IMR-90 (cell line): ENCODE measurements at regions not wholly inside any gene's neighbourhood (a gene's known extent, or its start where the extent isn't known, plus 50 kb on each side); places are given as distances from the start of the nearest gene placed in this dataset.

Experiments
- ATAC-seq: fragments of 200-7000 bp; cut with Tn5 transposase; 2 replicates; pipeline ENCODE4 v1.9.1; 2020; ENCODE audit warnings: low read depth, mild to moderate bottlenecking, moderate library complexity
- BruUV-seq: library from RNA; stranded (reverse); fragments of 400-500 nt; replicated peaks from 2 replicates; lab custom pipeline; 2021; lab: Mats Ljungman, UMichigan
- CTCF ChIA-PET: fragments of 300-600 bp; formaldehyde crosslinking; extraction: SDS; loops from one replicate; lab custom pipeline; 2021; ENCODE audit warnings: antibody characterized with exemption; lab: Yijun Ruan, JAX
- POLR2A ChIA-PET: fragments of 300-600 bp; sonication (Branson Sonifier 250); formaldehyde crosslinking; loops from one replicate; lab custom pipeline; 2022; ENCODE audit warnings: antibody characterized with exemption; ENCODE audit not compliant: unreplicated experiment; lab: Charles Lee
- DNase-seq: peaks from one replicate; pipeline ENCODE4 v3.0.0; 2013
- H2AFZ ChIP-seq: replicated peaks from 2 replicates; pipeline ENCODE3; 2013; ENCODE audit warnings: low read length, mild to moderate bottlenecking; ENCODE audit not compliant: poor library complexity
- H2AK5ac ChIP-seq: 2 replicates; pipeline ENCODE4 v1.6.1; 2013; ENCODE audit warnings: low read depth, low read length, inconsistent platforms
- H2AK9ac ChIP-seq: replicated peaks from 2 replicates; pipeline ENCODE3; 2013; ENCODE audit warnings: mild to moderate bottlenecking, low read depth, low read length, moderate library complexity; ENCODE audit not compliant: poor library complexity
- H2BK120ac ChIP-seq: 2 replicates; pipeline ENCODE4 v1.6.1; 2013; ENCODE audit warnings: low read depth, low read length, inconsistent platforms
- H2BK15ac ChIP-seq: 3 replicates; pipeline ENCODE4 v1.6.1; 2013; ENCODE audit warnings: low read depth, low read length, inconsistent platforms
- H2BK20ac ChIP-seq: 2 replicates; pipeline ENCODE4 v1.6.1; 2013; ENCODE audit warnings: low read depth, mild to moderate bottlenecking, inconsistent platforms, low read length, moderate library complexity
- H2BK5ac ChIP-seq: 2 replicates; pipeline ENCODE4 v1.6.1; 2013; ENCODE audit warnings: mild to moderate bottlenecking, low read depth, low read length, inconsistent platforms; ENCODE audit not compliant: poor library complexity, severe bottlenecking
- H3K14ac ChIP-seq: replicated peaks from 2 replicates; pipeline ENCODE4 v1.6.1; 2013; ENCODE audit warnings: low read depth, low read length, inconsistent platforms
- H3K18ac ChIP-seq: 2 replicates; pipeline ENCODE4 v1.6.1; 2013; ENCODE audit warnings: low read depth, low read length, control low read depth
- H3K23ac ChIP-seq: 2 replicates; pipeline ENCODE4 v1.6.1; 2013; ENCODE audit warnings: low read depth, low read length, inconsistent platforms
- H3K27ac ChIP-seq: 2 replicates; pipeline ENCODE4 v1.5.1; 2013; ENCODE audit warnings: mild to moderate bottlenecking, control low read depth, low read length; ENCODE audit not compliant: insufficient read depth
- H3K27me3 ChIP-seq: 2 replicates; pipeline ENCODE4 v1.6.1; 2013; ENCODE audit warnings: low read length; ENCODE audit not compliant: control insufficient read depth, insufficient read depth
- H3K36me3 ChIP-seq: 2 replicates; pipeline ENCODE4 v1.6.1; 2013; ENCODE audit warnings: low read length, mixed read lengths; ENCODE audit not compliant: control insufficient read depth, insufficient read depth
- H3K4ac ChIP-seq: 2 replicates; pipeline ENCODE4 v1.6.1; 2013; ENCODE audit warnings: low read depth, low read length, inconsistent platforms
- H3K4me1 ChIP-seq: 2 replicates; pipeline ENCODE4 v1.6.1; 2013; ENCODE audit warnings: low read length, mixed read lengths; ENCODE audit not compliant: control insufficient read depth, insufficient read depth
- H3K4me2 ChIP-seq: 2 replicates; pipeline ENCODE4 v1.6.1; 2013; ENCODE audit warnings: low read depth, mild to moderate bottlenecking, control low read depth, low read length, moderate library complexity
- H3K4me3 ChIP-seq: 2 replicates; pipeline ENCODE4 v1.5.1; 2013; ENCODE audit warnings: low read depth, mild to moderate bottlenecking, control low read depth, low read length, moderate library complexity; ENCODE audit not compliant: insufficient read depth
- H3K56ac ChIP-seq: 2 replicates; pipeline ENCODE4 v1.6.1; 2013; ENCODE audit warnings: low read length, inconsistent platforms; ENCODE audit not compliant: insufficient read depth; ENCODE audit errors: extremely low read depth
- H3K79me1 ChIP-seq, 2 experiments: 2 replicates each; pipeline ENCODE4 v1.6.1; 2013; ENCODE audit warnings: low read length in 2 of 2, inconsistent platforms in 1 of 2, low read depth in 1 of 2
- H3K9ac ChIP-seq: 2 replicates; pipeline ENCODE4 v1.6.1; 2013; ENCODE audit warnings: low read depth, low read length, control low read depth
- H3K9me1 ChIP-seq: 2 replicates; pipeline ENCODE4 v1.6.1; 2013; ENCODE audit warnings: low read length, inconsistent platforms; ENCODE audit not compliant: insufficient read depth
- H3K9me3 ChIP-seq: 2 replicates; pipeline ENCODE4 v1.6.1; 2013; ENCODE audit warnings: low read length; ENCODE audit not compliant: control insufficient read depth, insufficient read depth
- H4K20me1 ChIP-seq: 2 replicates; pipeline ENCODE4 v1.6.1; 2013; ENCODE audit warnings: low read length, inconsistent platforms; ENCODE audit not compliant: insufficient read depth
- H4K5ac ChIP-seq: 2 replicates; pipeline ENCODE4 v1.6.1; 2013; ENCODE audit warnings: mild to moderate bottlenecking, low read depth, low read length, control low read depth
- H4K8ac ChIP-seq, 2 experiments: 2 replicates each; pipeline ENCODE4 v1.6.1; 2013; ENCODE audit warnings: low read depth in 2 of 2, low read length in 2 of 2, control low read depth in 1 of 2, inconsistent platforms in 1 of 2
- H4K91ac ChIP-seq: 2 replicates; pipeline ENCODE4 v1.6.1; 2013; ENCODE audit warnings: low read depth, low read length, inconsistent platforms; ENCODE audit not compliant: insufficient read depth
- CEBPB ChIP-seq: IDR thresholded peaks from 2 replicates; pipeline ENCODE4 v1.6.1; 2012; ENCODE audit warnings: low read depth, low read length, improper control_type of control experiment
- CHD1 ChIP-seq: IDR thresholded peaks from 2 replicates; pipeline ENCODE4 v1.6.1; 2012; ENCODE audit warnings: low read depth, low read length, improper control_type of control experiment
- FOS ChIP-seq: fragments of 150-350 bp; IDR thresholded peaks from 2 replicates; pipeline ENCODE4 v1.6.1; 2016; ENCODE audit warnings: low read depth, low read length
- MAZ ChIP-seq: IDR thresholded peaks from 2 replicates; pipeline ENCODE4 v1.6.1; 2012; ENCODE audit warnings: low read depth, mild to moderate bottlenecking, low read length, improper control_type of control experiment, moderate library complexity, borderline replicate concordance
- MXI1 ChIP-seq: IDR thresholded peaks from 2 replicates; pipeline ENCODE4 v1.6.1; 2012; ENCODE audit warnings: low read depth, mild to moderate bottlenecking, low read length, moderate library complexity, borderline replicate concordance
- NFE2L2 ChIP-seq: fragments of 150-350 bp; IDR thresholded peaks from 2 replicates; pipeline ENCODE4 v1.6.1; 2016; ENCODE audit warnings: low read depth, mild to moderate bottlenecking, low read length
- POLR2A ChIP-seq: IDR thresholded peaks from 2 replicates; pipeline ENCODE4 v1.6.1; 2012; ENCODE audit warnings: mild to moderate bottlenecking, low read depth, low read length
- RAD21 ChIP-seq: IDR thresholded peaks from 2 replicates; pipeline ENCODE4 v1.6.1; 2012; ENCODE audit warnings: low read length, improper control_type of control experiment
- RCOR1 ChIP-seq: IDR thresholded peaks from 2 replicates; pipeline ENCODE4 v1.6.1; 2012; ENCODE audit warnings: mild to moderate bottlenecking, low read length, improper control_type of control experiment; ENCODE audit not compliant: insufficient replicate concordance
- SMC3 ChIP-seq: fragments of 150-350 bp; IDR thresholded peaks from 2 replicates; pipeline ENCODE4 v1.6.1; 2016; ENCODE audit warnings: low read depth, mild to moderate bottlenecking, antibody characterized with exemption, low read length, moderate library complexity
- WGBS, 2 experiments: methylation state at CpG; one replicate each; pipeline versions ENCODE4 v1.1.5 to v1.1.7; 2013; ENCODE audit warnings: missing lambda C conversion rate in 2 of 2; ENCODE audit not compliant: insufficient read length in 1 of 2; ENCODE audit errors: extremely low coverage in 2 of 2; 5-methylcytosine and 5-hydroxymethylcytosine counted together
- dilution Hi-C: fragments of 300-500 bp; cut with HindIII; formaldehyde crosslinking; loops from one replicate; pipeline ENCODE4 v1.14.3; 2018; ENCODE audit warnings: low sequenced_read_pairs; ENCODE audit not compliant: unreplicated experiment
- in situ Hi-C: fragments of 300-500 bp; cut with MboI; formaldehyde crosslinking; loops from 3 replicates; pipeline ENCODE4 v1.14.3; 2019; ENCODE audit warnings: low sequenced_read_pairs, inconsistent platforms, mixed read lengths
- intact Hi-C: fragments of 100-400 bp; cut with micrococcal nuclease; formaldehyde crosslinking; loops from 2 replicates; pipeline ENCODE4 v1.10.0; 2022
- TF ChIP-seq, protein P1 (sequence below): fragments of 150-350 bp; IDR thresholded peaks from 2 replicates; pipeline ENCODE4 v1.6.1; 2017; ENCODE audit warnings: mild to moderate bottlenecking, antibody characterized with exemption, low read length, low read depth
- TF ChIP-seq, protein P2 (sequence below): fragments of 150-350 bp; IDR thresholded peaks from 2 replicates; pipeline ENCODE4 v1.6.1; 2016; ENCODE audit warnings: low read depth, mild to moderate bottlenecking, low read length, moderate library complexity, borderline replicate concordance

DNA sequence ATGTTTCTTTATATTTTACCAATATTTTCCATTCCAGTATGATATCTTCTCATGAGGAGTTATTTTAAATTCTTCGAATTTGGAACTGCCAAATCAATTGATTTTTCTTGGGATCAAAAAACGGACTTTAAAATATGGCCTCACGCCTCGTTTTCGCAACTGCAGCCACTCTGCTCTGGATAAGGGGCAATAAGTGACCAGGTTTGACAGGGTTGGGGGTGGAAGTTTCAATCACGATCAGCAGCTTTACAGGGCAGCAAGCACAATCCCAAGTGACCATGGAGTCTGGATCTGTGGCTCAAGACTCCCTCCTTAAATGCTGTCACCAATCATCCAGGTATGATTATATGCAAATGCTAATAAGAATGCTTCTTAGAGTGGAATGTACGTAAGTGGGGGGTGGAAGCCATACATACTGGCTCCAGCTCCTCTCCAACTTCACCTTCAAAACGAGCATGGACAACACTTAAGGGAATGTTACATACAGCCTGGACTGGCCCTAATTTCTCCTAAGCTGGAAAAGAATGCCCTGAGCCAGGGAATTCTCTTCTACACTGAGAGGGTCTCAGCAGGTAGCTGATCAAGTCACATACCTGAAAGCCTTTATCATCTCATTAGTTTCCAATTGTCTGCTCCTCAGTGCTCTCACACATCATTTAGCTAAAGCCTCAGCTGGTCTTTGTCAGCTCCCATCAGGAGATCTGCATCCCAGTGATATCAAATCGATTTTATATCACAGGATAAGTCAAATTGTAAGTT is 176.9 kb upstream of the DCAF8L1 start:
- H3K9me1 ChIP-seq: no peaks in the 10 kb centered on the region
- H3K4me1 ChIP-seq: no peaks in the 10 kb centered on the region
- ATAC-seq (no peak), DNase-seq (no peak)
- no peaks in the 10 kb centered on the region for H3K27me3 ChIP-seq
- H3K4ac ChIP-seq: no peak overlapping the region
- no peak for TF ChIP-seq POLR2A
- TF ChIP-seq NFE2L2: no peak
- TF ChIP-seq MAZ: no peak
- TF ChIP-seq, protein P1, sequence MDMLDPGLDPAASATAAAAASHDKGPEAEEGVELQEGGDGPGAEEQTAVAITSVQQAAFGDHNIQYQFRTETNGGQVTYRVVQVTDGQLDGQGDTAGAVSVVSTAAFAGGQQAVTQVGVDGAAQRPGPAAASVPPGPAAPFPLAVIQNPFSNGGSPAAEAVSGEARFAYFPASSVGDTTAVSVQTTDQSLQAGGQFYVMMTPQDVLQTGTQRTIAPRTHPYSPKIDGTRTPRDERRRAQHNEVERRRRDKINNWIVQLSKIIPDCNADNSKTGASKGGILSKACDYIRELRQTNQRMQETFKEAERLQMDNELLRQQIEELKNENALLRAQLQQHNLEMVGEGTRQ: no peak
- no peak for TF ChIP-seq MXI1
- no peak for TF ChIP-seq RCOR1
- TF ChIP-seq CEBPB: no peak
- TF ChIP-seq RAD21: no peak
- TF ChIP-seq SMC3: no peak
- no peak for TF ChIP-seq FOS
- TF ChIP-seq, protein P2, sequence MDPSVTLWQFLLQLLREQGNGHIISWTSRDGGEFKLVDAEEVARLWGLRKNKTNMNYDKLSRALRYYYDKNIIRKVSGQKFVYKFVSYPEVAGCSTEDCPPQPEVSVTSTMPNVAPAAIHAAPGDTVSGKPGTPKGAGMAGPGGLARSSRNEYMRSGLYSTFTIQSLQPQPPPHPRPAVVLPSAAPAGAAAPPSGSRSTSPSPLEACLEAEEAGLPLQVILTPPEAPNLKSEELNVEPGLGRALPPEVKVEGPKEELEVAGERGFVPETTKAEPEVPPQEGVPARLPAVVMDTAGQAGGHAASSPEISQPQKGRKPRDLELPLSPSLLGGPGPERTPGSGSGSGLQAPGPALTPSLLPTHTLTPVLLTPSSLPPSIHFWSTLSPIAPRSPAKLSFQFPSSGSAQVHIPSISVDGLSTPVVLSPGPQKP: no peak
- no peak for TF ChIP-seq CHD1
- no peaks in the 10 kb centered on the region for H3K9me3 ChIP-seq
- H3K4me3 ChIP-seq: no peak overlapping the region
- H2BK20ac ChIP-seq: no peak overlapping the region
- H2BK15ac ChIP-seq: no peak overlapping the region
- H3K27ac ChIP-seq: no peak overlapping the region
- H3K18ac ChIP-seq: no peak overlapping the region
- CTCF ChIA-PET: no interaction called here
- H3K4me2 ChIP-seq: no peak overlapping the region
- no peak overlapping the region for H2BK5ac ChIP-seq
- POLR2A ChIA-PET: no interaction called here
- no peak overlapping the region for H2AK5ac ChIP-seq
- no peak overlapping the region for H3K56ac ChIP-seq
- H3K36me3 ChIP-seq: no peaks in the 10 kb centered on the region
- H3K79me1 ChIP-seq: no peaks in the 10 kb centered on the region
- no peaks in the 10 kb centered on the region for H4K20me1 ChIP-seq
- H4K8ac ChIP-seq: no peak overlapping the region
- no peak overlapping the region for H3K23ac ChIP-seq
- in situ Hi-C loops: no loop called here
- WGBS, 2 experiments: 60% methylated on average over 1 of the region's 9 CpGs; no CpG with 5 or more reads in 1 of the 2 experiments
- H4K91ac ChIP-seq: no peak overlapping the region
- dilution Hi-C loops: no loop called here
- H2BK120ac ChIP-seq: no peak overlapping the region
- H4K5ac ChIP-seq: no peak overlapping the region
- no peak overlapping the region for H3K9ac ChIP-seq
- intact Hi-C loops: no loop called here
- H3K14ac ChIP-seq: no peak overlapping the region
- no peak overlapping the region for H2AFZ ChIP-seq
- BruUV-seq: no TSS peak
- no peak overlapping the region for H2AK9ac ChIP-seq
